Activated CD4-positive, alpha-beta T cell treated with anti-CD3 and anti-CD28 coated beads, Interleukin-2, amount 50 U/mL, for 1 hour (primary cell): ENCODE measurements at regions not wholly inside any gene's neighbourhood (a gene's known extent, or its start where the extent isn't known, plus 50 kb on each side); places are given as distances from the start of the nearest gene placed in this dataset.

Experiments used
- DNase-seq: peaks from one replicate; pipeline ENCODE4 v3.0.0-alpha.2; 2020

- no peak for DNase-seq
These were observed 407.3 kb downstream of the GXYLT1 start for GRCh38 chr12:41737423-41737822.

- DNase-seq: no peak
These were observed 408.2 kb downstream of the GXYLT1 start for GRCh38 chr12:41736436-41736835.

- no peak for DNase-seq
These were observed 413.0 kb downstream of the GXYLT1 start for GRCh38 chr12:41731691-41732090.

DNA sequence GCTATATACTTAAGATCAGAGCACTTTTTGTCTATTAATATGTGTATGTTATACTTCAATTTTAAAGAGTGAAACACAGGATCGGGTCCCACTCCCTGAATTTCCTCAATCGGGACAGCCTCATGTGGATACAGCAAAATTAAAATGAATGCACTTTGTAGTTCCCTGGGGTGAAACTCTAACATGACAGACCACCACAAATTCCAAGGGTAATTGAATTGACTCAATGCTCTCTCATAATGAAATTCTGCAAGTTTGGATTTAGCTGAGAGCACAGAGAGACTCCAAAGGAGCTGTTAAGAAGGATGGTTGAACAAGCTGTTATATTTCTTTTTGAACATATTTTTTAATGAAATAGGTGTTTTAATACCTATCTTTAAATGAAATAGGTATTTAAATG, 413.6 kb downstream of the GXYLT1 start:
- DNase-seq: no peak

DNA sequence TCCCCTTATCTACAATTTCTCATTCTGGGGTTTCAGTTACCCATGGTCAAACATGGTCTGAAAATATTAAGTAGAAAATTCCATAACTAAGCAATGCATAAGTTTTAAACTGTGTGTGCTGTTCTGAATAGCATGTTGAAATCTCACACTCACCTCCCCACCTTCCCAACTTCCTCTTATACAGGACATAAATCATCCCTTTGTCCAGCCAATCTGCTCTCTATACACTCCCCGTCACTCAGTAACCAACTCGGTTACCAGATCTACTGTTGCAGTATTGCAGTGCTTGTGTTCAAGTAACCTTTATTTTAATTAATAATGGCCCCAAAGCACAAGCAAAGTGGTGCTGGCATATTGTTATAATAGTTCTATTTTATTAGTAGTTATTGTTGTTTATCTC, 420.5 kb downstream of the GXYLT1 start:
- DNase-seq: no peak

GRCh38 chr12:41719214-41719613, 425.5 kb downstream of the GXYLT1 start:
- no peak for DNase-seq

DNA sequence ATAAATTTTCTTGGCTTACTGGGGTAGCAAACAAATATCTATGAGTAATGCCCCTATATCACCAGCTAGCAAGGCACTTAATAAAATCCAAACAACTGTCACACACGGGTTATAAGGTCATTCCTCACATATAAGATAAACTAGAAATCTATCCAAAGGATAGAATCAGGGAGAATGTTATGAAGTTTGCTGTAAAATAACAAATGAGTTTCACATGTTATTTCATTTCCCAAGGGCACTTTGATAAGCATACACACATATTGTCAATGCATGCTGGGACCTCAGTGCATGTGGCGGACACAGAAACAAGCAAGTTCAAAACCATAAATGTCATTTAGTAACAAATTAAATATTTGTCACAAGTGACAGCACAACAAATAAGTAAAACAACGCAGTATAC, 429.4 kb downstream of the GXYLT1 start:
- no peak for DNase-seq

- no peak for DNase-seq
These were observed 435.0 kb downstream of the GXYLT1 start for GRCh38 chr12:41709463-41710285.

- no peak for DNase-seq
These were observed 435.7 kb downstream of the GXYLT1 start for GRCh38 chr12:41709012-41709411.

GRCh38 chr12:41706376-41706775, 438.3 kb downstream of the GXYLT1 start:
- no peak for DNase-seq

- DNase-seq: no peak
These were observed 442.6 kb downstream of the GXYLT1 start for GRCh38 chr12:41701943-41702601.

GRCh38 chr12:41700940-41701339, 443.7 kb downstream of the GXYLT1 start:
- DNase-seq: no peak

GRCh38 chr12:41699658-41700057, 445.0 kb downstream of the GXYLT1 start:
- no peak for DNase-seq

- DNase-seq: no peak
These were observed 447.5 kb downstream of the GXYLT1 start for GRCh38 chr12:41697161-41697560.

GRCh38 chr12:41684997-41685396, 459.7 kb downstream of the GXYLT1 start:
- DNase-seq: no peak

GRCh38 chr12:41683513-41684240, 461.0 kb downstream of the GXYLT1 start:
- DNase-seq: no peak

- DNase-seq: no peak
These were observed 461.7 kb downstream of the GXYLT1 start for GRCh38 chr12:41683023-41683422.

DNA sequence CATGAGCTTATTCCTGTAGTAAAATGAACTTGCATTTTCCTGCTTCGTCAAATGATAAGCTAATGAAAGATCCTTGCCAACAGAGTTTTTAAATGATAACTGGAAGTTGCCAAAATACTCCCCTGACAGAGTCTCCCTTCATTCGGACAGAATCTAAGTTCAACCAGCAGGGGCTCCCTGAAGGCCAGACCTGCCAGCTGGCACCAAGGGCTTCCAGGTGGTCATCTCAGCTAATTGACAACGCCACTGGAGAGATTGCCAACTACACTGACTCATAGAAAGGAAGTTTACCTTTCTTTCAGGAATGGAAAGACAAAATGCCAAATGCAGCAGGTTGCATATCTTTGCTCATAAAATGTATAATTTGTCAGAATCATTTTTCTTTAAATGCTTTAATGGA, 462.8 kb downstream of the GXYLT1 start:
- no peak for DNase-seq

DNA sequence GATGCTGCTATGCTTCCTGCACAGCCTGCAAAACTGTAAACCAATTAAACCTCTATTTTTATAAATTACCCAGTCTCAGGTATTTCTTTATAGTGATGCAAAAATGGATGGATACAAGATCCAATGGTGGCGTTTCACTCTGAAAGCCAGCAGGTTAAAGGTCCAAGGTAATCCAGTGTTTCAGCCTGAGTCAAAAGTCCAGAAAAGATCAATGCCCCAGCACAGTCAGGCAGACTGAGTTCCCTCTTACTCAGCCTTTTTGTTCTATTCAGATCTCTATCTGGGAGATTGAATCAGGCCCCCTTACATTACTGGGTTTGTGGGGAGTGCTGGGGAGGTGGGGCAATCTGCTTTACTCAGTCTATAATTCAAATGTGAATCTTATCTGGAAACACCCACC, 464.5 kb downstream of the GXYLT1 start:
- DNase-seq: no peak

- no peak for DNase-seq
These were observed 475.6 kb downstream of the PDZRN4 start for GRCh38 chr12:41663598-41664265.

DNA sequence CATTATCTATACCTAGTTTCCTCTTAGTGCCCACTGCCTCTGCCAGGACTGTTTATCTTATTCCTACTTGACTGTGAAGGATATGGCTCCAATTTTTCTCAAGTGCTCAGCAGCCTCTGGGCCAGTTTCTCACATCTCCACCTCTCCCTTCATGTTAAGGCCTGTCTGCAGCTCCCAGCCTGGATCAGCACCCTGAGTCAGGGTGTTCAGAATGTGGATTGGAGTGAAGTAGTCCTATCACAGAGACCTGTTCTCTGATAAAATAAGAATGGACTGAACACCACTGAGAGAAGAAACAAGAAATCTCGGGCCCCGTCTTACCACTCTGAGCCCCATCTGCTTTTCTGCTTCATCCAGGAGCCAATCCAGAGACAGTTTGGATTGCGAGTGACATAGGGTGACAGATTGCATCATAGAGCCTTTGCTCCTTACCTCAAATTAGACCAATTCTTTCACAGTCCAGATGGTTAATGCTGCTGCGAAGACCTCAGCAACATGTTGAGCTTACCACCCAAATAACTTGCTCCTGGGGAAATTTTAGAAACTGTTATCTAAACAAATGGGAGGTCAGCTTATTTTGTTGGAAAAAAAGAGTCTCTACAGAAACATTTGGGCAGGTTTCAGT, 473.1 kb downstream of the PDZRN4 start:
- no peak for DNase-seq

GRCh38 chr12:41656454-41656853, 468.3 kb downstream of the PDZRN4 start:
- DNase-seq: no peak
